ENCODE measurements at regions not wholly inside any gene's neighbourhood (a gene's known extent, or its start where the extent isn't known, plus 50 kb on each side); places are given as distances from the start of the nearest gene placed in this dataset.

GRCh38 chr3:107884028-107884427, 206.8 kb downstream of the CD47 start (continued):
- TF ChIP-seq CTCF (IDR thresholded peaks at IDR 0.05; ENCODE audit: control extremely low read depth in 1 of 3, insufficient read depth in 1 of 3, low read depth in 1 of 3, low read length in 3 of 3) = no peak
